DMS153 (cell line): ENCODE measurements at regions not wholly inside any gene's neighbourhood (a gene's known extent, or its start where the extent isn't known, plus 50 kb on each side); places are given as distances from the start of the nearest gene placed in this dataset.
"Not testable (repeated sequence)": the region's sequence is repeated elsewhere in the genome, so short reads cannot be mapped to it uniquely, and the experiment has no call there.

ENCODE experiments used
- DNase-seq: peaks from one replicate; lab custom pipeline; 2025; lab: John Stamatoyannopoulos, UW

DNA sequence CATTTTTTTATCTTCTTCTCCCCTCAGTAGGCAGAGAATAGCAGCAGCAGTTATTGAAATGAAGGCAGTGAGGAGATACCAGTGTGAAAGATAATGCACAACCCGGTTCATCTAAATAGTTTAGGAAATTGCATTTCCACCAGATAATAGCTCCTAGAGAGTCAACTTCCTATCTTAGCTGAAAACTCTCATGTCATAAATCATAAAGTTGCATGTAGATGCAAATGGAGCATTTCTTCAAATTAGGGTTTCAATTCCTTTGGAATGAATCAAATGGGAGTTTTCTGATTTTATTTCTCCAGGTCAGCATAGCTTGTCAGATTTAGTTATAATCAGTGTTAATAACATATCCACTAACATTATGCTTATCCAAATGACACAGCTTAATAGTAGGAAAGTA is 335.3 kb downstream of the CNTNAP4 start:
- no peak for DNase-seq

- peak; percentile 31 for DNase-seq
Observed at GRCh38 chr16:76614269-76614668, 337.1 kb downstream of the CNTNAP4 start.

- no peak for DNase-seq
Observed at GRCh38 chr16:76622876-76623275, 345.7 kb downstream of the CNTNAP4 start.

- no peak for DNase-seq
Observed at GRCh38 chr16:76634847-76635697, 357.9 kb downstream of the CNTNAP4 start.

GRCh38 chr16:76639685-76640289 is 362.6 kb downstream of the CNTNAP4 start:
- DNase-seq, result peak; percentile 2

GRCh38 chr16:76650582-76650981 is 373.4 kb downstream of the CNTNAP4 start:
- DNase-seq, result no peak

DNA sequence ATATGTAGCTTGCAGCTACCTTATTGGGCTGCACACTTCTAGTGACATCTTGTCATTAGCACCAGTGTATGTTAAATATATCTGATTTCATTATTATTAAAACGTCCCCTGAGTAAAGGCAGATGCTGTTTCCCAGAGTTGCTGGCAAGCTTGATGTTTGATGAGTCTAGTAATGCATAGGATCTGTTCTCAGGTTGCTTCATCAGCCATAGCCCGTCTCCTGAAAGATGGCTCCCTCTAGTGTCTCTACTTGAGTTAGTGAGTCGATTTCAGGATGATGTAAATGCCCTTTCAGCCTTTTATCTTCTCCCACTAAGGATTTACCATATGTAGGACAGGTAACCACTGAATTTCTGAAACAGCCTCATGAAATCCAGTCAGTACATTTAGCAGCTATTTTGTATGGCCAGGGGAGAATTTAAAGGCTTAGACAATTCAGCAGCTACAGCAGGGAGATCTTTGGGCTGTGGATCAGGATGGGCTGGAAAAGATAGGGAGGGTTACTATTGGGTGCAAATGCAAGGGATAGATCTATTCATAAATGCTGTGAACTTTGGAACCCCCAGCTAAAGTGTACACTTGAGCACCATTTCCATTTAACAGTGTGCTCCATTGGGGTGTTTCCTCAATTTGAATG is 376.3 kb downstream of the CNTNAP4 start:
- peak; percentile 82 for DNase-seq

DNA sequence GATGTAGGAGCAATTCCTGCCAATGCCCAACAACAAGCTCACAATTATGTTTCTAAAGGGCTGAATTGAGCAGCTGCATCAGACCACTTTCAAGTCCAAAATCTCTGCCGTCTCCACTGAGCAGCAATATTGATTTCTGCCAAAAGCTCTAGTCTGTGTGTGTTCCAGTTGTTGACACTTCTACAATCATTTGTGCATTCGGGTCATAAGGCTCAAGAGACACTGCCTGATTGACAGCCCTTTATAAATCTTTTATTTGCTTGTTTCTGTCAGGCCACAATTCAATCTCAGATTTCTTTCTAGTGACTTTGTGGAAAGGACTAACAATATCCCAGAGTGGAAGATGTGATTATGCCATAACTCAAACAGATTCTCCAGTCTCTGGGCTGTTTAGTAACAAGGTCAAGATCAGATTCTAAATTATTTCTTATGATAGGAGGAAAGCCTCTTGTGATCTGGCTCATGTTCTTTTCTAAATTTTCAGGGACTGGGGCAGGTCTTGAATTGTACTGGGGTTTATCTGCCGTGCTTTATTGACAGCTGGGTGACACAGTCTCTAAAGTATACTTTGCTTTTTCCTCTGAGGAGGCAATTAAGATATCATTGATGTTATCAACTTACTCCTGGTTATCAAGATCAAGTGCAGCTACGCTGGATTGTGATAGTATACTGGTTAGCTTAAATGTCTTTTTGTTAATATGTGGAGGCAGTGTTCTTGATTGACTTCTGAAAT is 377.1 kb downstream of the CNTNAP4 start:
- no peak for DNase-seq

GRCh38 chr16:76656994-76657393 is 379.8 kb downstream of the CNTNAP4 start:
- DNase-seq, result no peak

GRCh38 chr16:76661691-76662235 is 384.6 kb downstream of the CNTNAP4 start:
- DNase-seq, result no peak

- no peak for DNase-seq
Observed at GRCh38 chr16:76665571-76666275, 388.5 kb downstream of the CNTNAP4 start.

DNA sequence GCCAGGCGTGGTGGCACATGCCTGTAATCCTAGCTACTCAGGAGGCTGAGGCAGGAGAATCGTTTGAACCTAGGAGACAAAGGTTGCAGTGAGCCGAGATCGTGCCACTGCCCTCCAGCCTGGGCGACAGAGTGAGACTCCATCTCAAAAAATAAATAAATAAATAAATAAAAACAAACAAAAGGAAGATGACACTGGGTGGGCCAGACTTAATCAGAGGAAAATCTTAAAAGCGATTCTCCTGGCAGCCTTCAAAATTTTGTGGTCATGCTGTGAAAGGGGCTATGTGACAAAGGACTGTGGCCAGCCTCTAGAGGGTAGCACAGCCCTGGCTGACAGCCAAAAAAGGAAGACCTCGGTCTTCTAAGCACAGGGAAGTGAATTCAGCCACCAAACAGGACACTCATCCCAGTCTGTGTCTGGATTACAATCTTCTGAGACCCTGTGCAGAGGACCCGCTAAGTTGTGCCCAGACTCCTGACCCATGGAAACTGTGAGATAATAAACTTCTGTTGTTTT is 391.1 kb downstream of the CNTNAP4 start:
- no peak for DNase-seq

DNA sequence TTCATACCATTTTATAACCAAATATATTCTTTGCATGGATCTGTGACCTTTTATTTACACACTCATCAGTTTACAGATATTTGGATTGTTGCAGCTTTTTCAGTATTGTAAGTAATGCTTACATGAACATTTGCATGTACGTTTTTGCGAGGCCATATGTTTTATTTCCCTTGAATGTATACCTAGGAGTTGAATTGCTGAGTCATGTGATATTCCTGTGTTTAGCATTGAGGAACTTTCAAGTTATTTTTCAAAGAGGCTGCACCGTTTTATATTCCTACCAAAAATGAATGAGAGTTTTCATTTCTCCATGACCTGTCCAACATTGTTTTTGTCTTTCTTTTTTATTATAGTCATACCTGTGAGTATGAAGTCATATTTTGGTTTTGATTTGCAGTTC is 392.1 kb downstream of the CNTNAP4 start:
- DNase-seq, result no peak

DNA sequence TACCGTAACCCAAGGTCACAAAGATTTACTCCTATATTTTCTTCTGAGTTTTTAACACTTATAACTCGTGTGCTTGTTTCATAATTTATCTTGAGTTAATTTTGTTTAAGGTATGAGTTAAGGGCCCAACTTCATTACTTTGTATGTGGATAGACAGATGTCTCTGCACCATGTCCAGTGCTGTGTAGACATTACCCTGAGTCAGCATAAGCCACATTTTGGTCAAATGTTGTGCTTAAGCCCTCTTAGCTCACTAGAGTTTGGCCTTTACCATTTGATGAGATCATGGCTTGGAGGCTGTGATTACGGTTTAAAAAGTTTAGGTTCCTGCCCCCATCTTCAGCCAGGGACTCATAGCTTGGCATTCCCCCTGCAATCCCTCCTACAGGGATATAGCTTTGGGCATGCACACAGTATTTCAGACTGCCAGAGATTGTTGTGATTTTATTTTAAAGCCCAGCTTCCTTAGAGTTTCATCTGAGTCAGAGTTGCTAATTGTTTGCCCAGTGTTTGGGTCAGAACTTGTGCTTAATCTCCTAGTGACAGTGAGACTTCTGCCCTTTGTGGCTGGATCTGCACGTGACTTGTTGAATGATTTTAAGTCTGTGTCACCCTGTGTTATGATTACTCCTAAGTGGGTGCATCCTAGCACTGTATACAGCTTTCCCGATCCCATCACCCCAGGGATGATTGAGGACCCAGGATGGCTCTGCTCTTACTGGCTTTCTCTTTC is 393.1 kb downstream of the CNTNAP4 start:
- DNase-seq, result no peak

- DNase-seq, result peak; percentile 10
Observed at GRCh38 chr16:76676356-76676755, 399.2 kb downstream of the CNTNAP4 start.

- no peak for DNase-seq
Observed at GRCh38 chr16:76681296-76681695, 404.1 kb downstream of the CNTNAP4 start.

- no peak for DNase-seq
Observed at GRCh38 chr16:76683051-76683450, 405.9 kb downstream of the CNTNAP4 start.

DNA sequence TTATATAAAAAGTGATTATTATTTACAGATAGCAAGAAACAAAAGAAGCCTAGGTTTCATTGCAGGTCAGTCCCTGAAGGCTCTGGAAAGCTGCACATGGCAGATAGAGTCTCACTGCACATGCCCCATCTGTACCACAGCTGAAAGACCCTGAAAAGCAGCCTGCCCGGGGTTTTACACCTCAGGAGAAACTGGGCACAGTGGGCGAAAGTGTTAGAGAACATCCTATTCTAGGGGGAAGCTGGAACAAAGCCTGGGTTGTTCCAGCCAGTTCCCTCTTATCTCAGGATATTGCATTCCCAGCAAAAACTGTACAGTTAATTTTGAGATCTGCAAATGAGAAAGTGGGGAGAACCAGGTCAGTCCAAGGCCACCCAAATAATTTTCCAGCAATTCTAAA is 419.7 kb downstream of the CNTNAP4 start:
- DNase-seq, result no peak

GRCh38 chr16:76705892-76706291 is 428.7 kb downstream of the CNTNAP4 start:
- DNase-seq, result no peak

DNA sequence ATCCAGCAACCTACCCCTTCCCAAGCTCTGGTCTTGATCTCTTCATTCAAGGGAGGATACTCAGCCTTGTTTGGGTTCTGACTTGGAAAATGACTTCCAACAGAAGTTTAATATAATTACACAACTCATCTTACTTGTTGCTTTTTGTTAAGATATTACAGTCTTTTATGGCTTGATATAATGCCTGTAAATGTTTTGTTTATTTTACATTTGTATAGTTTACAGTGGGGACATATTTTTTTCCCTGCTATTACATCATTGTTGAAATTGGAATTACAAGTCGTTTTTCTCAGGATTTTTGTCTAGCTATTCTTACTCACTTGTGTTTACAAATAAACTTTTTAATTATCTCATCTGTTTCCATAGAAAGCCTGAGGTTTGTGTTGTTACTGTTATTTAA is 436.0 kb downstream of the CNTNAP4 start:
- DNase-seq, result no peak

DNA sequence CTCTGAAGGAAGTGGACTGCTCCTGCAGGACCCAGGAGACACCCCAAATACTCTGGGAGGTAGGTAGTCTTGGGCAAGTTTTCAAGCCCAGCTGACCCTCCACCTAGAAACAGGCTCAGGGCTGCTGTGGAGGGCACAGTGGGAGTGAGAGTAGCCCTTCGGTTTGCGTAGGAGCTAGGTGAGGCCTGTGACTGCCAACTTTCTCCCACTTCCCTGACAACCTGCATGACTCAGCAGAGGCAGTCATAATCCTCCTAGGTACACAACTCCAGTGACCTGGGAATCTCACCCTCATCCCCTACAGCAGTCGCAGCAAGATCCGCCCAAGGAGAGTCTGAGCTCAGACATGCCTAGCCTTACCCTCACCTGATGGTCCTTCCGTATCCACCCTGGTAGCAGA is 439.1 kb downstream of the CNTNAP4 start:
- DNase-seq, result not testable (repeated sequence)
